ENCODE measurements at regions not wholly inside any gene's neighbourhood (a gene's known extent, or its start where the extent isn't known, plus 50 kb on each side); places are given as distances from the start of the nearest gene placed in this dataset.
A peak's percentile ranks its signal among the peaks of the same experiment; 100 is the strongest.

DNA sequence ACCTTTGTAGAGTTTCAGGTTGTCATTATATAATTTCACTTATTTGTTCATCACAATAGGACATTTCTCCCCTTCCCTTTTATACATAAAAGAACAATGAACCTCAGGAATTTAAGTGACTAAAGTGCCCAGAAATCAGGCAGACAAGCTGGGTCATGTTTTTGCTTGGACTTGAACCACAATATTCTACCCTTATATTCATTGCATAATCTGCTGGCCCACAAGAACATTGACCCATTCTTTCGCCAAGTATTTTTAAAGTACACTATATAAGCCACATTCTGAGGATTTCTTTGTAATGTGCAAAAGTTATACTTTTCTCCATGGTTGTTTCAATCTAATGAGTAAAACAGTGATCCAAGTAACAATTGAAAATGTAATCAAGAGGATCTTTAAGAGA, 637.5 kb upstream of the SLIT2 start:
- no peaks in the 10 kb centered on the region for H3K9me3 ChIP-seq (ENCODE audit: control insufficient read depth, insufficient read depth, low read length)
- H3K27ac ChIP-seq (ENCODE audit: low read depth, low read length), result no peak overlapping the region
- no peak for DNase-seq (ENCODE audit: low read depth, low spot score)
- ChIA-PET CTCF (no interaction called here), POLR2A (no interaction called here)
- TF ChIP-seq, protein P1, sequence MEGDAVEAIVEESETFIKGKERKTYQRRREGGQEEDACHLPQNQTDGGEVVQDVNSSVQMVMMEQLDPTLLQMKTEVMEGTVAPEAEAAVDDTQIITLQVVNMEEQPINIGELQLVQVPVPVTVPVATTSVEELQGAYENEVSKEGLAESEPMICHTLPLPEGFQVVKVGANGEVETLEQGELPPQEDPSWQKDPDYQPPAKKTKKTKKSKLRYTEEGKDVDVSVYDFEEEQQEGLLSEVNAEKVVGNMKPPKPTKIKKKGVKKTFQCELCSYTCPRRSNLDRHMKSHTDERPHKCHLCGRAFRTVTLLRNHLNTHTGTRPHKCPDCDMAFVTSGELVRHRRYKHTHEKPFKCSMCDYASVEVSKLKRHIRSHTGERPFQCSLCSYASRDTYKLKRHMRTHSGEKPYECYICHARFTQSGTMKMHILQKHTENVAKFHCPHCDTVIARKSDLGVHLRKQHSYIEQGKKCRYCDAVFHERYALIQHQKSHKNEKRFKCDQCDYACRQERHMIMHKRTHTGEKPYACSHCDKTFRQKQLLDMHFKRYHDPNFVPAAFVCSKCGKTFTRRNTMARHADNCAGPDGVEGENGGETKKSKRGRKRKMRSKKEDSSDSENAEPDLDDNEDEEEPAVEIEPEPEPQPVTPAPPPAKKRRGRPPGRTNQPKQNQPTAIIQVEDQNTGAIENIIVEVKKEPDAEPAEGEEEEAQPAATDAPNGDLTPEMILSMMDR (IDR thresholded peaks at IDR 0.05; ENCODE audit: low read depth, low read length), result no peak
- no peaks in the 10 kb centered on the region for H3K27me3 ChIP-seq (ENCODE audit: control insufficient read depth, insufficient read depth, low read length)
- no peak overlapping the region for H3K4me3 ChIP-seq (ENCODE audit: low read depth, low read length)

DNA sequence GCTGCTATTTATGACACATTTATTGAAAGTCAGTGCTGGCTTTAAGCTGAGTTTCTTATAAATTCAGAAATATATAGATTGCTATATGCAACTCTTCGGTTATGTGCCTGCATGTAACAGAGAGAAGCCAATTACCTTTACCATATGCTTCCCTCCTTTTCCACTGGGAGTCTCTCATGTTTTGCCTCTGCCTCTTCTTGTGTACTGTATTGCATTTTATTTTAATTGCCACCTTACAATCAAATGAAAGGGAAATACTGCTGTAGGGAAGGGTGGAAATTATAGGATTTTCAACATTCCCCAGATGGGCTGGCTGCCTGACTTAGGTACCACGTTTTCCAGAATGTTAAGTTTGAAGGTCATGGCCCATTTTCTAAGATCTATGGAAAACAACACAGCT, 655.4 kb upstream of the SLIT2 start:
- POLR2A ChIA-PET, result no interaction called here
- no peak overlapping the region for H3K27ac ChIP-seq (ENCODE audit: low read depth, low read length)
- H3K4me3 ChIP-seq (ENCODE audit: low read depth, low read length), result no peak overlapping the region
- TF ChIP-seq, protein P1 (IDR thresholded peaks at IDR 0.05; ENCODE audit: low read depth, low read length), result no peak
- DNase-seq (ENCODE audit: low read depth, low spot score), result no peak
- CTCF ChIA-PET, result no interaction called here
- no peaks in the 10 kb centered on the region for H3K9me3 ChIP-seq (ENCODE audit: control insufficient read depth, insufficient read depth, low read length)
- no peaks in the 10 kb centered on the region for H3K27me3 ChIP-seq (ENCODE audit: control insufficient read depth, insufficient read depth, low read length)

DNA sequence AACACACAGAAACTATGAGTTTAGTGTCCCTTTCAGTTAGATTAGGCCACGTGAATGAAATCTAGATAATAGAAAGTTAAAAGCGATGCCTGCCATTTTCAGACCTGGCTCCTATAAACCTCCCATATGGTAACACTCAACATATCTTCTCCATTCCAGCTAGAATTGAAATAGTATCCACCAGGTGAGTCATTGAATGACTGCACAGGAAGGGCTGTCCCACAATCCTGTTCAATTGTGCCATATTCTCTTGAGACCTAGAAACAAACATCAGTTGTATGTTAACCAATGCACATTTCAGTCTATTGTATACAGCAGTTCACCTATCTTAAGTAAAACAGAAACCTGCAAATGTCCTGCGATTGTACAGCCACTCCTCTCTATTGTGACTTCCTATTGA, 659.3 kb upstream of the SLIT2 start:
- Histone ChIP-seq H3K27me3 (ENCODE audit: control insufficient read depth, insufficient read depth, low read length) (no peaks in the 10 kb centered on the region), H3K9me3 (ENCODE audit: control insufficient read depth, insufficient read depth, low read length) (no peaks in the 10 kb centered on the region), H3K27ac (ENCODE audit: low read depth, low read length) (no peak overlapping the region), H3K4me3 (ENCODE audit: low read depth, low read length) (no peak overlapping the region)
- no peak for DNase-seq (ENCODE audit: low read depth, low spot score)
- ChIA-PET POLR2A (no interaction called here), CTCF (interaction anchor here (0.9 kb wide), 1 partner anchor 8 kb away, joined by 3 read pairs; no protein-coding TSS in a partner anchor)
- TF ChIP-seq, protein P1 (IDR thresholded peaks at IDR 0.05; ENCODE audit: low read depth, low read length), result no peak

DNA sequence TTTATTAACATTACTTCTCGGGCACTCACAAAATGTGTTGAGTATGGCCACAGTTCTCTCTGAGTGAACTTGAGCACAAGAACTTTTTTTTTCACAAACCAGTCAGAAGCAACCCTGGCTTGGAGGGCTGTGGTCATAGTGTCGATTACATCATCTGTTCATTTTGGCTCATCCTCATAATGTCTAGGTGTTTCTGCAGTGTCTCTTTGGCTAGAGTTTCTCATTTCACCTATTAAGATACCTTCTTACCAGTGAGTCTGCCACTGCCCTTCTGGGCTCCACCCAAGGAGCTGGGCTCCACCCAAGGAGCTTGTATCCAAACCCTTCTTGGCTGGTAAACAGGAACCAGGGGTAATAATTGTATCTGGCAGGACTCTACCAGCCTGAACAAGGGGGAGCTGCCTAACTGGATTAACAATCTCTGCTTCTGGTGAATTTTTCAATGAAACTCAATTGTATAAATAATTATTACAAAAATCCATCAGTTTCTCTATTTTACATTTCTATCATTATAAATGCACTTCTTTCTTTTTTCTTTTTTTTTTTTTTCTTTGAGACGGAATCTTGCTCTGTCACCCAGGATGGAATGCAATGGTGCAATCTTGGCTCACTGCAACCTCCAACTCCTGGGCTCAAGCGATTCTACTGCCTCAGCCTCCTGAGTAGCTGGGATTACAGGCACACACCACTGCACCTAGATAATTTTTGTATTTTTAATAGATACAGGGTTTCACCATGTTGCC, 667.7 kb upstream of the SLIT2 start:
- CTCF ChIA-PET, result interaction anchor here (0.7 kb wide), 1 partner anchor 93 kb away, joined by 5 read pairs; no protein-coding TSS in a partner anchor
- Histone ChIP-seq H3K9me3 (ENCODE audit: control insufficient read depth, insufficient read depth, low read length) (no peaks in the 10 kb centered on the region), H3K27ac (ENCODE audit: low read depth, low read length) (no peak overlapping the region), H3K4me3 (ENCODE audit: low read depth, low read length) (no peak overlapping the region), H3K27me3 (ENCODE audit: control insufficient read depth, insufficient read depth, low read length) (no peaks in the 10 kb centered on the region)
- DNase-seq (ENCODE audit: low read depth, low spot score), result no peak
- TF ChIP-seq, protein P1 (IDR thresholded peaks at IDR 0.05; ENCODE audit: low read depth, low read length), result no peak
- POLR2A ChIA-PET, result interaction anchor here (0.7 kb wide), 1 partner anchor 832 kb away, joined by 3 read pairs; no protein-coding TSS in a partner anchor

DNA sequence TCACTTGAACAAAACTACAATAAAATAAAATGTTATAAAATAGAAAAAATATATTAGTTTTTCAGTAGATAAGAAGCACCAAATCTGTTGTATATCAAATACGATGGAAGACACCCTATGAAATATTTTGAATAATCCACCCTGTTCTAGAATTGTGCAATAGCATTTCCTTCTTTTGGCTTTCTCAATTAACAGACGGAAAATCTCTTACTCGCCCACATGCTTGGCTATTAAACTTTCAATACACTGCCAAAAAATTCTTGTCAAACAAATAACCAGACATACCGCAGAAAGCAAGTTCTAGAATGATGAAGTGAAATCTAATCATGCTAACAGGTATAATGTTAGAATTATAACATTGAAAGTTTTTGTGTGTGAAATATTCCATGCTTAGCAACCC, 671.6 kb upstream of the SLIT2 start:
- ChIA-PET CTCF (no interaction called here), POLR2A (no interaction called here)
- H3K9me3 ChIP-seq (ENCODE audit: control insufficient read depth, insufficient read depth, low read length), result no peaks in the 10 kb centered on the region
- H3K4me3 ChIP-seq (ENCODE audit: low read depth, low read length), result no peak overlapping the region
- H3K27me3 ChIP-seq (ENCODE audit: control insufficient read depth, insufficient read depth, low read length), result no peaks in the 10 kb centered on the region
- TF ChIP-seq, protein P1 (IDR thresholded peaks at IDR 0.05; ENCODE audit: low read depth, low read length), result no peak
- DNase-seq (ENCODE audit: low read depth, low spot score), result peak; percentile 11
- H3K27ac ChIP-seq (ENCODE audit: low read depth, low read length), result no peak overlapping the region
